PC-3 (cell line): ENCODE measurements at regions not wholly inside any gene's neighbourhood (a gene's known extent, or its start where the extent isn't known, plus 50 kb on each side); places are given as distances from the start of the nearest gene placed in this dataset.

Experiments used
- ATAC-seq: fragments of 200-7000 bp; cut with Tn5 transposase; 2 replicates; pipeline ENCODE4 v1.9.1; 2020; ENCODE audit warnings: mild to moderate bottlenecking, moderate library complexity
- BruUV-seq: library from RNA; stranded (reverse); fragments of 400-500 nt; replicated peaks from 2 replicates; lab custom pipeline; 2021; lab: Mats Ljungman, UMichigan
- CTCF ChIA-PET: fragments of 300-600 bp; sonication (Branson Sonifier 250); formaldehyde crosslinking; loops from one replicate; lab custom pipeline; 2022; ENCODE audit warnings: antibody characterized with exemption; lab: Charles Lee
- POLR2A ChIA-PET: fragments of 300-600 bp; sonication (Branson Sonifier 250); formaldehyde crosslinking; loops from one replicate; lab custom pipeline; 2022; ENCODE audit warnings: antibody characterized with exemption; ENCODE audit not compliant: unreplicated experiment; lab: Charles Lee
- DNase-seq: peaks from one replicate; pipeline ENCODE4 v3.0.0-alpha.2; 2015
- H2AFZ ChIP-seq: fragments of 300-600 bp; sonication (generic); 2 replicates; pipeline ENCODE4 v1.6.0; 2016; ENCODE audit warnings: antibody characterized with exemption, low read length
- H3F3A ChIP-seq: fragments of 300-600 bp; sonication (generic); one replicate; pipeline ENCODE4 v1.6.0; 2017; ENCODE audit warnings: antibody characterized with exemption, low read length, control low read depth, mild to moderate bottlenecking; ENCODE audit not compliant: unreplicated experiment
- H3K27ac ChIP-seq: fragments of 300-600 bp; sonication (generic); 2 replicates; pipeline ENCODE4 v1.5.1; 2016; ENCODE audit warnings: mild to moderate bottlenecking, low read length
- H3K27me3 ChIP-seq: fragments of 300-600 bp; sonication (generic); 2 replicates; pipeline ENCODE4 v1.6.1; 2016; ENCODE audit warnings: low read length, mixed read lengths
- H3K36me3 ChIP-seq: fragments of 300-600 bp; sonication (generic); 2 replicates; pipeline ENCODE4 v1.6.1; 2016; ENCODE audit warnings: low read depth, mixed run types, low read length, mixed read lengths
- H3K4me1 ChIP-seq: fragments of 300-600 bp; sonication (generic); 2 replicates; pipeline ENCODE4 v1.5.1; 2016; ENCODE audit warnings: low read length; ENCODE audit not compliant: insufficient read depth
- H3K4me2 ChIP-seq: fragments of 300-600 bp; sonication (generic); 2 replicates; pipeline ENCODE4 v1.6.0; 2016; ENCODE audit warnings: low read length
- H3K4me3 ChIP-seq: fragments of 300-600 bp; sonication (generic); 2 replicates; pipeline ENCODE4 v1.5.1; 2016; ENCODE audit warnings: mild to moderate bottlenecking, low read length, mixed read lengths
- H3K79me2 ChIP-seq: fragments of 300-600 bp; sonication (generic); 2 replicates; pipeline ENCODE4 v1.6.1; 2017; ENCODE audit warnings: low read length, mixed read lengths
- H3K9ac ChIP-seq: fragments of 300-600 bp; sonication (generic); 2 replicates; pipeline ENCODE4 v1.6.0; 2016; ENCODE audit warnings: mild to moderate bottlenecking, low read length
- H3K9me2 ChIP-seq: fragments of 300-600 bp; sonication (generic); replicated peaks from 2 replicates; pipeline ENCODE4 v1.6.1; 2016; ENCODE audit warnings: mixed run types, low read length, mixed read lengths
- H3K9me3 ChIP-seq: fragments of 300-600 bp; sonication (generic); 2 replicates; pipeline ENCODE4 v1.6.1; 2016; ENCODE audit warnings: low read length, mixed read lengths
- H4K20me1 ChIP-seq: fragments of 300-600 bp; sonication (generic); 2 replicates; pipeline ENCODE4 v1.6.1; 2016; ENCODE audit warnings: low read length, mixed read lengths
- EZH2 ChIP-seq: fragments of 300-600 bp; sonication (generic); IDR thresholded peaks from one replicate; pipeline ENCODE4 v1.6.1; 2017; ENCODE audit warnings: antibody characterized with exemption, mild to moderate bottlenecking, low read length; ENCODE audit not compliant: unreplicated experiment
- EZH2phosphoT487 ChIP-seq: fragments of 300-600 bp; sonication (generic); IDR thresholded peaks from 2 replicates; pipeline ENCODE4 v1.6.1; 2018; ENCODE audit warnings: mild to moderate bottlenecking, antibody characterized with exemption, low read length, borderline replicate concordance
- intact Hi-C: fragments of 100-400 bp; cut with micrococcal nuclease; formaldehyde crosslinking; loops from 2 replicates; pipeline ENCODE4 v1.9.0; 2023
- TF ChIP-seq, protein P1 (sequence below): fragments of 300-600 bp; sonication (generic); conservative IDR thresholded peaks from 2 replicates; pipeline ENCODE4 v1.5.1; 2017; ENCODE audit warnings: antibody characterized with exemption, low read depth, mild to moderate bottlenecking, low read length

DNA sequence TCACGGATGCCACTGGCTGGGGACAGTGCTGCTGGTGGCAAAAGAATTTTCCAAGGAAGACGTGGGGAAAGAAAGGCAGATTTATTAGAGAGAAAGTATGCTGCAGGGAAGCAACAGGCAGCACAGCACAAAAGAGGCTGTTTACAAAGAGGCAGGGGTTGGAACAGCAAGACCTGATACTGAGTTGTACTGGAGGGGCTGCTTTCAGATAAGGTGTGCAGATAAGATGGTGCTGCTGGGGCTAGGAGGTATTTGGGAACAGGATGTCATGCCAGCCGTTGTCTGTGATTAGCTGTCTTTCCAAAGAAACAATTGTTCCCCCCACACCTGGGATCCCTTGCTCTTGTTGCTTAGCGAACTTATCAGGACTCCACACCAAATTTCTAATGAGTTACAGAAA, 2023.3 kb upstream of the PCDH20 start:
- no peak overlapping the region for H2AFZ ChIP-seq
- peaks cover 10% of the 10 kb centered on the region for H3K4me1 ChIP-seq
- ATAC-seq (no peak), DNase-seq (no peak)
- no peaks in the 10 kb centered on the region for H3K9me3 ChIP-seq
- TF ChIP-seq EZH2 (no peak), EZH2phosphoT487 (no peak)
- no peaks in the 10 kb centered on the region for H4K20me1 ChIP-seq
- H3K4me2 ChIP-seq, result no peak overlapping the region
- POLR2A ChIA-PET, result no interaction called here
- H3F3A ChIP-seq, result no peaks in the 10 kb centered on the region
- no peaks in the 10 kb centered on the region for H3K36me3 ChIP-seq
- intact Hi-C loops, result loop anchor here (10.0 kb wide), 1 partner anchor 304 kb away; no protein-coding TSS in a partner anchor
- no peaks in the 10 kb centered on the region for H3K79me2 ChIP-seq
- H3K9ac ChIP-seq, result no peak overlapping the region
- no peaks in the 10 kb centered on the region for H3K27me3 ChIP-seq
- H3K4me3 ChIP-seq, result no peak overlapping the region
- H3K27ac ChIP-seq, result no peak overlapping the region
- CTCF ChIA-PET, result no interaction called here
- no TSS peak for BruUV-seq
- H3K9me2 ChIP-seq, result no peaks in the 10 kb centered on the region

DNA sequence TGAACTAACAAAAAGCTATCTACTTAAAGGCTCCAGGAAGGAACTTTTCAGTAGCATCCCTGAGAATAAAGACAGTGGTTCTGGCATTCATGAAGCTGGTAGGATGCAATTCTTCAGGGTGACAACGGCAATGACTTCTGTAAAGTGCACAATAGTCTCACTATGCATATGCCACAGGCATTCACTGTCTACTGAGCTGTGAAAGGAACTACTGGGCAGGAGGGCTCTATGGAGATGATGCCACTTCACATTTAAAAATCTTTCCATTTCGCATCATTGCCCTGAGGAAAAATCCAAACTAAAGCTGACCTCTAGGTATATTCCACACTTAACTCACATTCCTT, 2020.6 kb upstream of the PCDH20 start:
- Histone ChIP-seq H3K9me2 (no peaks in the 10 kb centered on the region), H3K4me3 (no peak overlapping the region), H3F3A (no peaks in the 10 kb centered on the region), H3K4me2 (peak overlapping the region; percentile 41), H3K4me1 (peaks cover 10% of the 10 kb centered on the region), H4K20me1 (no peaks in the 10 kb centered on the region), H3K36me3 (no peaks in the 10 kb centered on the region), H2AFZ (no peak overlapping the region; the same call in 1 of the 2 replicates), H3K27ac (peak overlapping the region; percentile 91), H3K27me3 (no peaks in the 10 kb centered on the region), H3K9me3 (no peaks in the 10 kb centered on the region), H3K9ac (peak overlapping the region; percentile 45; the same call in 1 of the 2 replicates), H3K79me2 (no peaks in the 10 kb centered on the region)
- CTCF ChIA-PET, result no interaction called here
- BruUV-seq, result no TSS peak
- POLR2A ChIA-PET, result no interaction called here
- ATAC-seq (no peak), DNase-seq (no peak)
- intact Hi-C loops, result loop anchor here (10.0 kb wide), 1 partner anchor 301 kb away; no protein-coding TSS in a partner anchor
- TF ChIP-seq EZH2 (no peak), EZH2phosphoT487 (no peak)
- TF ChIP-seq, protein P1, sequence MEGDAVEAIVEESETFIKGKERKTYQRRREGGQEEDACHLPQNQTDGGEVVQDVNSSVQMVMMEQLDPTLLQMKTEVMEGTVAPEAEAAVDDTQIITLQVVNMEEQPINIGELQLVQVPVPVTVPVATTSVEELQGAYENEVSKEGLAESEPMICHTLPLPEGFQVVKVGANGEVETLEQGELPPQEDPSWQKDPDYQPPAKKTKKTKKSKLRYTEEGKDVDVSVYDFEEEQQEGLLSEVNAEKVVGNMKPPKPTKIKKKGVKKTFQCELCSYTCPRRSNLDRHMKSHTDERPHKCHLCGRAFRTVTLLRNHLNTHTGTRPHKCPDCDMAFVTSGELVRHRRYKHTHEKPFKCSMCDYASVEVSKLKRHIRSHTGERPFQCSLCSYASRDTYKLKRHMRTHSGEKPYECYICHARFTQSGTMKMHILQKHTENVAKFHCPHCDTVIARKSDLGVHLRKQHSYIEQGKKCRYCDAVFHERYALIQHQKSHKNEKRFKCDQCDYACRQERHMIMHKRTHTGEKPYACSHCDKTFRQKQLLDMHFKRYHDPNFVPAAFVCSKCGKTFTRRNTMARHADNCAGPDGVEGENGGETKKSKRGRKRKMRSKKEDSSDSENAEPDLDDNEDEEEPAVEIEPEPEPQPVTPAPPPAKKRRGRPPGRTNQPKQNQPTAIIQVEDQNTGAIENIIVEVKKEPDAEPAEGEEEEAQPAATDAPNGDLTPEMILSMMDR, result no peak

DNA sequence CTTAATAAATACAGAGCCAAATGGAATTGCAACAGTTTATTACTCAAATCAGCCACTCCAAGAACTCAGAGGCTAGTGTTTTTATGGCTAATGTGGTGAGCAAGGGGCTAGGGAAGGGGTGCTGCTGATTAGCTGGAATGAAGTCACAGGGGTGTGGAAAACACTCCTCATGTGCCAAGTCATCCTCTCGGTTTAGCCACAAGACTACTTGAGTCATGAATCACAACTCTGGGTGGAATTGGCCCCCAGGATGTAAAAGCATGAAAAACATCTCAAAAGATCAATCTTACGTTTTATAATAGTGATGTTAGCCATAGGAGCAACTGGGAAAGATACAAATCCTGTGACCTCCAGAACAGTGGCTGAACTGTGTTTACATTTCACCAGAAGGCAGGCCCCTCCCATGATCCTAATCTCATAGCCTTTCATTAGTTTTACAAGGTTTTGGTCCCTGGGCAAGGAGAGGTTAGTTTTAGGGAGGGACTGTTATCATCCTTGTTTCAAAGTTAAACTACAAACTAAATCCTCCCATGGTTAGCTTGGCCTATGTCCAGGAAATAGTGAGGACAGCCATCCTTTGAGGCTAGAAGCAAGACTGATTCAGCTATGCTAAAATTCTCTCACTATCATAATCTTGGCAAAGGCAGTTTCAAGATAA, 2020.1 kb upstream of the PCDH20 start:
- no TSS peak for BruUV-seq
- CTCF ChIA-PET, result no interaction called here
- Histone ChIP-seq H3K9me3 (no peaks in the 10 kb centered on the region), H3K4me1 (peaks cover 10% of the 10 kb centered on the region), H3K79me2 (no peaks in the 10 kb centered on the region), H3K27ac (peak overlapping the region; percentile 91), H3K36me3 (no peaks in the 10 kb centered on the region), H3F3A (no peaks in the 10 kb centered on the region), H3K4me3 (no peak overlapping the region), H3K9me2 (no peaks in the 10 kb centered on the region), H4K20me1 (no peaks in the 10 kb centered on the region), H3K27me3 (no peaks in the 10 kb centered on the region), H3K4me2 (peak overlapping the region; percentile 41), H3K9ac (peak overlapping the region; percentile 45; the same call in 1 of the 2 replicates), H2AFZ (no peak overlapping the region)
- intact Hi-C loops, result loop anchor here (2.0 to 10.0 kb wide), 2 partner anchors 89 to 301 kb away; no protein-coding TSS in a partner anchor
- POLR2A ChIA-PET, result no interaction called here
- no peak for TF ChIP-seq EZH2
- TF ChIP-seq, protein P1, result no peak
- no peak for TF ChIP-seq EZH2phosphoT487
- ATAC-seq (peak; percentile 60), DNase-seq (peak; percentile 73)
